Osteoblast (primary cell): ENCODE measurements at regions not wholly inside any gene's neighbourhood (a gene's known extent, or its start where the extent isn't known, plus 50 kb on each side); places are given as distances from the start of the nearest gene placed in this dataset.

Experiments
- DNase-seq: peaks from one replicate; pipeline ENCODE4 v3.0.0; 2011; ENCODE audit warnings: low spot score, mixed read lengths; ENCODE audit not compliant: insufficient read length; ENCODE audit errors: missing footprints
- H2AFZ ChIP-seq: 2 replicates; pipeline ENCODE4 v1.6.0; 2011; ENCODE audit warnings: mild to moderate bottlenecking, low read length
- H3K27ac ChIP-seq: 2 replicates; pipeline ENCODE4 v1.5.1; 2011; ENCODE audit warnings: mild to moderate bottlenecking, low read depth, low read length, moderate library complexity
- H3K27me3 ChIP-seq: 2 replicates; pipeline ENCODE4 v1.6.0; 2012; ENCODE audit warnings: mild to moderate bottlenecking, control low read depth, inconsistent platforms, low read length, moderate library complexity; ENCODE audit not compliant: insufficient read depth
- H3K36me3 ChIP-seq: 2 replicates; pipeline ENCODE4 v1.5.1; 2011; ENCODE audit warnings: mild to moderate bottlenecking, low read length, control low read depth, moderate library complexity; ENCODE audit not compliant: insufficient read depth
- H3K4me1 ChIP-seq: 2 replicates; pipeline ENCODE4 v1.5.1; 2011; ENCODE audit warnings: mild to moderate bottlenecking, low read length, control low read depth, moderate library complexity; ENCODE audit not compliant: insufficient read depth
- H3K4me2 ChIP-seq: 2 replicates; pipeline ENCODE4 v1.6.0; 2011; ENCODE audit warnings: mild to moderate bottlenecking, low read length; ENCODE audit not compliant: insufficient read depth
- H3K4me3 ChIP-seq: fragments of 200-600 bp; sonication (generic); 3 replicates; pipeline ENCODE4 v1.5.1; 2012; ENCODE audit warnings: mild to moderate bottlenecking, low read length, inconsistent platforms; ENCODE audit not compliant: insufficient read depth
- H3K79me2 ChIP-seq: 2 replicates; pipeline ENCODE4 v1.6.0; 2012; ENCODE audit warnings: mild to moderate bottlenecking, low read length, control low read depth, inconsistent platforms; ENCODE audit not compliant: insufficient read depth
- H3K9me3 ChIP-seq: 2 replicates; pipeline ENCODE4 v1.5.1; 2011; ENCODE audit warnings: low read depth, low read length, control low read depth
- H4K20me1 ChIP-seq: 2 replicates; pipeline ENCODE4 v1.6.0; 2012; ENCODE audit warnings: mild to moderate bottlenecking, low read length, control low read depth; ENCODE audit not compliant: insufficient read depth
- TF ChIP-seq, protein P1 (sequence below): IDR thresholded peaks from 2 replicates; pipeline ENCODE4 v1.5.1; 2011; ENCODE audit warnings: mild to moderate bottlenecking, low read depth, low read length, moderate library complexity; ENCODE audit errors: extremely low read depth

DNA sequence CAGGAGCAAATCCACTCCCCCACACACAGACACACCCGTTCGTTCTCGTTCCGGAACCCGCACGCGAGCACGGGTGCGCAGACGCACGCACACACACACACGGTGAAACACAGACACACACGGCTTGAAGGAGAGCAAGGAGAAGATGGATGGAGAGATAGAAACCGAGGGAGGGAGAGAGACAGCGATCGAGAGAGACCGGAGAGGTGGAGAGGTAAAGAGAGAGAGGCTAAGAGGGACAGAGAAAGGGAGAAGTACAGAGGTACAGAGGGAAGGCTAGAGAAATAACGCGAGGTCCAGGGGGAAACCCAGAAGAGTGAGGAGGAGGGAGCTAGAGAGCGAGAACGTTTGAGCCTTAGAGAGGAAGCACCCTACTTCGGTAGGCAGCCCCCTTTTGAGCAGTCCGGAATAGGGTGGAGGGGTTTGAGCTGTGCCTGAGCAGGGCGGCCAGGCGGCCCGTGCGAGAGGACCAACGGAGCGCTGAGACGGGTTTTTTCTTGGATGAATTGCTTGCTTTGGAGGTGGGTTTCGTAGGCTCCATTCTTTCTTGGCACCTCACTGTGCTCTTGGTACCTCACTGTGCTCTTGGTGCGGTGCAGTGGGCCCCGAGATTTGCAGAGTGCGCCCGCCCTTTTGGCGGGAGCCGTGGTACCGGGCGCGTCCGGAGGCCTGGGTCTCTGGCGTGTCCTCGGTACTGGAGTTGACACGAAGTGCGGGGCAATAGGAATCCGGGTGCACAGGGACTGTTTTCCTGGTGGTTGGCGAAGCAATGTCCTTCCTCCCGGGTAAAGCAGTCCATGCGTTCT is 88.4 kb upstream of the RHOU start:
- Histone ChIP-seq H3K4me3 (peak overlapping the region; percentile 62), H3K4me1 (peaks cover 11% of the 10 kb centered on the region), H3K79me2 (no peaks in the 10 kb centered on the region), H3K36me3 (no peaks in the 10 kb centered on the region), H3K27ac (no peak overlapping the region), H3K27me3 (peaks cover 37% of the 10 kb centered on the region), H3K4me2 (peak overlapping the region; percentile 80), H3K9me3 (no peaks in the 10 kb centered on the region), H2AFZ (peak overlapping the region; percentile 80), H4K20me1 (no peaks in the 10 kb centered on the region)
- TF ChIP-seq, protein P1, sequence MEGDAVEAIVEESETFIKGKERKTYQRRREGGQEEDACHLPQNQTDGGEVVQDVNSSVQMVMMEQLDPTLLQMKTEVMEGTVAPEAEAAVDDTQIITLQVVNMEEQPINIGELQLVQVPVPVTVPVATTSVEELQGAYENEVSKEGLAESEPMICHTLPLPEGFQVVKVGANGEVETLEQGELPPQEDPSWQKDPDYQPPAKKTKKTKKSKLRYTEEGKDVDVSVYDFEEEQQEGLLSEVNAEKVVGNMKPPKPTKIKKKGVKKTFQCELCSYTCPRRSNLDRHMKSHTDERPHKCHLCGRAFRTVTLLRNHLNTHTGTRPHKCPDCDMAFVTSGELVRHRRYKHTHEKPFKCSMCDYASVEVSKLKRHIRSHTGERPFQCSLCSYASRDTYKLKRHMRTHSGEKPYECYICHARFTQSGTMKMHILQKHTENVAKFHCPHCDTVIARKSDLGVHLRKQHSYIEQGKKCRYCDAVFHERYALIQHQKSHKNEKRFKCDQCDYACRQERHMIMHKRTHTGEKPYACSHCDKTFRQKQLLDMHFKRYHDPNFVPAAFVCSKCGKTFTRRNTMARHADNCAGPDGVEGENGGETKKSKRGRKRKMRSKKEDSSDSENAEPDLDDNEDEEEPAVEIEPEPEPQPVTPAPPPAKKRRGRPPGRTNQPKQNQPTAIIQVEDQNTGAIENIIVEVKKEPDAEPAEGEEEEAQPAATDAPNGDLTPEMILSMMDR = no peak
- DNase-seq = peak; percentile 72

- Histone ChIP-seq H3K27ac (no peak overlapping the region), H3K4me3 (peak overlapping the region; percentile 62)
- TF ChIP-seq, protein P1 = no peak
These were observed 87.5 kb upstream of the RHOU start for GRCh38 chr1:228647523-228648444.

DNA sequence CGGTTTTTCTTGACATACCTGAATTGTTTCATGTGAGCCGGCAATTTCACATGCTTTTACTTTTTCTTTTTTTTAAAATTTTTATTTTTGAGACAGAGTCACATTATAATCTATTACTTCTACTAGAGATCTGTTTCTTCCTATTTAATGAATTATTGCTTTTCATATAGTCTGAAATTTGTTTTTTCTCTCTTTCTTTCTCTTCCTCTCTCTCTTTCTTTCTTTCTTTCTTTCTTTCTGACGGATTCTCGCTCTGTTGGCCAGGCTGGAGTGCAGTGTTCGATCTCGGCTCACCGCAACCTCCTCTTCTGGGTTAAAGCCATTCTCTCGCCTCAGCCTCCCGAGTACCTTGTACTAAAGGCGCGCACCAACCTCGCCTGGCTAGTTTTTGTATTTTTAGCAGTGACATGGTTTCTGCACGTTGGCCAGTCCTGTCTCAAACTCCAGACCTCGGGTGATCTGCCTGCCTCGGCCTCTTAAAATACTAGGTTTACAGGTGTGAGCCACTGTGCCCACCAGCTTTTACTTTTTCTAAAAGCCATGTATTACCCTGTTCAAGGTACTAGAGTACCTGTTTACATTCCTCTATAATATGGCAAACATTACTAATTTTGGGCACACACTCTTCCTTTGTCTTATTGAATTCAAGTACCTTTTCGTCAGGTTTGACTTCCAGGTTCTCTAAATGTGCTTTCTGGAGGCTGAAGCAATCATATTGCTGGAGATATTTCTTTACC is 86.5 kb upstream of the RHOU start:
- H4K20me1 ChIP-seq = no peaks in the 10 kb centered on the region
- DNase-seq = no peak
- H3K4me1 ChIP-seq = peaks cover 11% of the 10 kb centered on the region
- no peaks in the 10 kb centered on the region for H3K79me2 ChIP-seq
- H3K27me3 ChIP-seq = peaks cover 37% of the 10 kb centered on the region
- TF ChIP-seq, protein P1 = no peak
- H3K27ac ChIP-seq = no peak overlapping the region
- H3K4me2 ChIP-seq = no peak overlapping the region
- H3K36me3 ChIP-seq = no peaks in the 10 kb centered on the region
- no peak overlapping the region for H3K4me3 ChIP-seq
- no peaks in the 10 kb centered on the region for H3K9me3 ChIP-seq
- no peak overlapping the region for H2AFZ ChIP-seq

More at GRCh38 chr1:228647523-228648444, 87.5 kb upstream of the RHOU start:
- peak; percentile 58 for DNase-seq
- peak overlapping the region; percentile 59 for H2AFZ ChIP-seq
- H3K36me3 ChIP-seq = no peaks in the 10 kb centered on the region
- no peaks in the 10 kb centered on the region for H3K79me2 ChIP-seq
- peaks cover 11% of the 10 kb centered on the region for H3K4me1 ChIP-seq
- H4K20me1 ChIP-seq = no peaks in the 10 kb centered on the region
- peak overlapping the region; percentile 80 for H3K4me2 ChIP-seq
- H3K9me3 ChIP-seq = no peaks in the 10 kb centered on the region
- peaks cover 37% of the 10 kb centered on the region for H3K27me3 ChIP-seq
